Stomach (tissue), 8 donors: ENCODE measurements at regions not wholly inside any gene's neighbourhood (a gene's known extent, or its start where the extent isn't known, plus 50 kb on each side); places are given as distances from the start of the nearest gene placed in this dataset.

ENCODE experiments used
- DNase-seq, 2 donors: peaks; one replicate each; pipeline versions ENCODE4 v3.0.0 to v3.0.0-alpha.2; 2013 to 2019
- H3K27ac ChIP-seq, 5 donors: fragments of 200-600 bp in 4 of 5; sonication (generic) in 4 of 5; one replicate each; pipeline ENCODE4 v1.5.1; 2013 to 2019; ENCODE audit warnings: mild to moderate bottlenecking in 1 of 5, moderate library complexity in 1 of 5
- H3K27me3 ChIP-seq, 3 donors: fragments of 200-600 bp; sonication (generic); one replicate each; pipeline ENCODE4 v1.5.1; 2017 to 2019; ENCODE audit warnings: mixed run types in 1 of 3
- H3K36me3 ChIP-seq, 4 donors: fragments of 200-600 bp; sonication (generic); 1 replicate in 3 of 4; 2 replicates in 1 of 4; pipeline ENCODE4 v1.5.1; 2016 to 2019
- H3K4me1 ChIP-seq, 4 donors: fragments of 200-600 bp; sonication (generic); one replicate each; pipeline ENCODE4 v1.5.1; 2016 to 2019
- H3K4me3 ChIP-seq, 4 donors: fragments of 200-600 bp; sonication (generic) in 3 of 4; one replicate each; pipeline ENCODE4 v1.5.1; 2016 to 2019; ENCODE audit warnings: mild to moderate bottlenecking in 1 of 4
- H3K9me3 ChIP-seq, 4 donors: fragments of 200-600 bp; sonication (generic); one replicate each; pipeline ENCODE4 v1.5.1; 2016 to 2019
- CTCF ChIP-seq, 7 experiments: fragments of 450-650 bp in 4 of 7; fragments of 200-600 bp in 3 of 7; sonication (generic) in 3 of 7; IDR thresholded peaks; one replicate each; pipeline ENCODE4 v1.5.1; 2016 to 2019; ENCODE audit warnings: antibody characterized with exemption in 7 of 7, control low read depth in 2 of 7, mild to moderate bottlenecking in 1 of 7
- EP300 ChIP-seq: sonication (generic); formaldehyde crosslinking; IDR thresholded peaks from one replicate; pipeline ENCODE4 v1.6.1; 2017; ENCODE audit warnings: antibody characterized with exemption
- POLR2A ChIP-seq, 4 donors: fragments of 450-650 bp; IDR thresholded peaks; one replicate each; pipeline ENCODE4 v1.6.1; 2016; ENCODE audit warnings: antibody characterized with exemption in 4 of 4, control low read depth in 2 of 4, mild to moderate bottlenecking in 1 of 4, moderate library complexity in 1 of 4
- POLR2AphosphoS5 ChIP-seq, 3 donors: sonication (generic); formaldehyde crosslinking; IDR thresholded peaks; one replicate each; pipeline ENCODE4 v1.6.1; 2016; ENCODE audit warnings: antibody characterized with exemption in 3 of 3
- WGBS, 5 donors: extraction: QIAGEN DNeasy Blood & Tissue Kit in 3 of 5; methylation state at CpG; one replicate each; pipeline versions ENCODE4 v1.1.5 to v1.1.7; 2013 to 2018; 5-methylcytosine and 5-hydroxymethylcytosine counted together
- intact Hi-C: fragments of 100-400 bp; cut with DNase I; formaldehyde crosslinking; loops from one replicate; pipeline ENCODE4 v1.15.1; 2023; ENCODE audit warnings: low total_unique reads
- donor health status: healthy with polysubstance abuse.
- donor health status: Bipolar disorder and iron deficiency.
- donor health status: healthy.

GRCh38 chr1:19591482-19592091 is 52.5 kb upstream of the NBL1 start:
- no peak for TF ChIP-seq POLR2A (IDR thresholded peaks at IDR 0.05)
- TF ChIP-seq POLR2AphosphoS5 (IDR thresholded peaks at IDR 0.05): no peak
- TF ChIP-seq CTCF (IDR thresholded peaks at IDR 0.05): no peak
- no peak for TF ChIP-seq EP300
- H3K27me3 ChIP-seq: no peaks in the 10 kb centered on the region
- no peaks in the 10 kb centered on the region for H3K9me3 ChIP-seq
- WGBS, 5 donors: 48 to 60% (median 55%) methylated on average over 5 of the region's 5 CpGs
- H3K27ac ChIP-seq: no peak overlapping the region
- no peak for DNase-seq
- no peak overlapping the region for H3K4me3 ChIP-seq
- intact Hi-C loops: no loop called here
- H3K36me3 ChIP-seq: no peaks in the 10 kb centered on the region
- peaks cover 0 to 10% (median 7%) of the 10 kb centered on the region in 4 donors for H3K4me1 ChIP-seq

GRCh38 chr1:19585507-19585906 is 58.6 kb upstream of the NBL1 start:
- Histone ChIP-seq H3K4me1 (peaks cover 0 to 8% (median 3%) of the 10 kb centered on the region in 4 donors), H3K9me3 (no peaks in the 10 kb centered on the region), H3K4me3 (no peak overlapping the region), H3K27ac (no peak overlapping the region), H3K27me3 (no peaks in the 10 kb centered on the region), H3K36me3 (no peaks in the 10 kb centered on the region)
- intact Hi-C loops: loop anchor here (10.0 kb wide), 1 partner anchor 201 kb away; no protein-coding TSS in a partner anchor
- no peak for TF ChIP-seq CTCF (IDR thresholded peaks at IDR 0.05)
- TF ChIP-seq EP300: no peak
- no peak for TF ChIP-seq POLR2AphosphoS5 (IDR thresholded peaks at IDR 0.05)
- no peak for TF ChIP-seq POLR2A (IDR thresholded peaks at IDR 0.05)
- no peak for DNase-seq
- WGBS, 5 donors: 93 to 100% (median 96%) methylated on average over 1 of the region's 1 CpG

- H3K4me1 ChIP-seq: peaks cover 0 to 8% (median 3%) of the 10 kb centered on the region in 4 donors
- no peak overlapping the region for H3K27ac ChIP-seq
- H3K9me3 ChIP-seq: no peaks in the 10 kb centered on the region
- intact Hi-C loops: loop anchor here (10.0 kb wide), 1 partner anchor 198 kb away; no protein-coding TSS in a partner anchor
- no peak for TF ChIP-seq EP300
- peak in 5 of 7 experiments; percentile 37 to 74 (median 61) for TF ChIP-seq CTCF (IDR thresholded peaks at IDR 0.05)
- TF ChIP-seq POLR2A (IDR thresholded peaks at IDR 0.05): no peak
- peak in 2 of 3 donors; percentile 5 to 65 for TF ChIP-seq POLR2AphosphoS5 (IDR thresholded peaks at IDR 0.05)
- H3K27me3 ChIP-seq: no peaks in the 10 kb centered on the region
- H3K4me3 ChIP-seq: no peak overlapping the region
- 13 to 29% (median 22%) methylated on average over 4 of the region's 4 CpGs for WGBS, 5 donors
- DNase-seq: peak; percentile 84 to 87
- no peaks in the 10 kb centered on the region for H3K36me3 ChIP-seq
Observed at GRCh38 chr1:19582318-19582717, 61.8 kb upstream of the NBL1 start.

- Histone ChIP-seq H3K4me1 (peaks cover 0 to 8% (median 3%) of the 10 kb centered on the region in 4 donors), H3K4me3 (no peak overlapping the region), H3K9me3 (no peaks in the 10 kb centered on the region), H3K36me3 (no peaks in the 10 kb centered on the region), H3K27ac (no peak overlapping the region), H3K27me3 (no peaks in the 10 kb centered on the region)
- TF ChIP-seq CTCF (IDR thresholded peaks at IDR 0.05) (no peak), EP300 (no peak), POLR2AphosphoS5 (IDR thresholded peaks at IDR 0.05) (no peak), POLR2A (IDR thresholded peaks at IDR 0.05) (no peak)
- intact Hi-C loops: loop anchor here (10.0 kb wide), 1 partner anchor 197 kb away; no protein-coding TSS in a partner anchor
- WGBS, 5 donors: 89 to 96% (median 93%) methylated on average over 7 of the region's 7 CpGs
- no peak for DNase-seq
Observed at GRCh38 chr1:19581381-19581780, 62.7 kb upstream of the NBL1 start.
